ENCODE measurements at regions not wholly inside any gene's neighbourhood (a gene's known extent, or its start where the extent isn't known, plus 50 kb on each side); places are given as distances from the start of the nearest gene placed in this dataset.

GRCh38 chr20:9930142-9930541 is 91.3 kb upstream of the PAK5 start:
- TF ChIP-seq NFIC (IDR thresholded peaks at IDR 0.05) = no peak

DNA sequence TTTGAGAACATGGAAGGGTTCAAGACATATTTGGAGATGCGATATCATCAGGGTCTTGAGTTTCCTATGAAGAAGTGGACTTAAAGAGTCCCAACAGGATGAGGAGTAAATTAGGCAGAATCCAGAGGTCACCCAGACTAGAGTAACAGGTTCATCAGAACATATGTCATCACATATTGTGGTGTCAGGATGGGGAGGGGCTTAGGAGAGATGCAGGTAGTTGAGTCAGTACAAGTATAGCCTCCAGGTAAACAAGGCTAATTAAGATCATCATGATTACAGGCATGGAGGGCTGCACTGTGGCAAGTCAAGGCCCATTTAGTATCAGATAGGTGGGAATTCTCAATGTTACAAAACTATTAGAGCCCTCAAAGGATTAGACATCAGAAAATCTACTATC is 90.1 kb upstream of the PAK5 start:
- TF ChIP-seq TCF12 (IDR thresholded peaks at IDR 0.05; ENCODE audit: low read depth) (no peak), REST (IDR thresholded peaks at IDR 0.05; ENCODE audit: low read depth) (no peak), NFIC (IDR thresholded peaks at IDR 0.05) (no peak), EP300 (IDR thresholded peaks at IDR 0.05; ENCODE audit: borderline replicate concordance) (no peak), EGR1 (IDR thresholded peaks at IDR 0.05) (no peak), TAF1 (IDR thresholded peaks at IDR 0.05; ENCODE audit: low read depth) (no peak), CEBPB (IDR thresholded peaks at IDR 0.05) (no peak), ZBTB7A (IDR thresholded peaks at IDR 0.05; ENCODE audit: low read depth) (no peak), FOXM1 (IDR thresholded peaks at IDR 0.05; ENCODE audit: borderline replicate concordance, low read depth) (no peak), RAD21 (IDR thresholded peaks at IDR 0.05; ENCODE audit: low read depth) (no peak)
- TF ChIP-seq, protein P1, sequence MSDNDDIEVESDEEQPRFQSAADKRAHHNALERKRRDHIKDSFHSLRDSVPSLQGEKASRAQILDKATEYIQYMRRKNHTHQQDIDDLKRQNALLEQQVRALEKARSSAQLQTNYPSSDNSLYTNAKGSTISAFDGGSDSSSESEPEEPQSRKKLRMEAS (IDR thresholded peaks at IDR 0.05) = no peak
- TF ChIP-seq, protein P2, sequence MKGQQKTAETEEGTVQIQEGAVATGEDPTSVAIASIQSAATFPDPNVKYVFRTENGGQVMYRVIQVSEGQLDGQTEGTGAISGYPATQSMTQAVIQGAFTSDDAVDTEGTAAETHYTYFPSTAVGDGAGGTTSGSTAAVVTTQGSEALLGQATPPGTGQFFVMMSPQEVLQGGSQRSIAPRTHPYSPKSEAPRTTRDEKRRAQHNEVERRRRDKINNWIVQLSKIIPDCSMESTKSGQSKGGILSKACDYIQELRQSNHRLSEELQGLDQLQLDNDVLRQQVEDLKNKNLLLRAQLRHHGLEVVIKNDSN (IDR thresholded peaks at IDR 0.05) = no peak

GRCh38 chr20:9928281-9928737 is 89.4 kb upstream of the PAK5 start:
- TF ChIP-seq RAD21 (IDR thresholded peaks at IDR 0.05; ENCODE audit: low read depth) (no peak), ZBTB7A (IDR thresholded peaks at IDR 0.05; ENCODE audit: low read depth) (no peak), EP300 (IDR thresholded peaks at IDR 0.05; ENCODE audit: borderline replicate concordance) (no peak), EGR1 (IDR thresholded peaks at IDR 0.05) (no peak), CEBPB (IDR thresholded peaks at IDR 0.05) (no peak), CREB1 (IDR thresholded peaks at IDR 0.05; ENCODE audit: low read depth) (no peak)

GRCh38 chr20:9927224-9927623 is 88.3 kb upstream of the PAK5 start:
- TF ChIP-seq EGR1 (IDR thresholded peaks at IDR 0.05) (no peak), RAD21 (IDR thresholded peaks at IDR 0.05; ENCODE audit: low read depth) (no peak), CREB1 (IDR thresholded peaks at IDR 0.05; ENCODE audit: low read depth) (no peak), REST (IDR thresholded peaks at IDR 0.05; ENCODE audit: low read depth) (no peak), YY1 (IDR thresholded peaks at IDR 0.05; ENCODE audit: low read depth) (no peak), TAF1 (IDR thresholded peaks at IDR 0.05; ENCODE audit: low read depth) (no peak), CEBPB (IDR thresholded peaks at IDR 0.05) (no peak), EP300 (IDR thresholded peaks at IDR 0.05; ENCODE audit: borderline replicate concordance) (no peak), NFIC (IDR thresholded peaks at IDR 0.05) (no peak), FOXM1 (IDR thresholded peaks at IDR 0.05; ENCODE audit: borderline replicate concordance, low read depth) (no peak), ZBTB7A (IDR thresholded peaks at IDR 0.05; ENCODE audit: low read depth) (no peak), TEAD4 (IDR thresholded peaks at IDR 0.05) (no peak), TCF12 (IDR thresholded peaks at IDR 0.05; ENCODE audit: low read depth) (no peak)
- TF ChIP-seq, protein P1 (IDR thresholded peaks at IDR 0.05) = no peak
- TF ChIP-seq, protein P2 (IDR thresholded peaks at IDR 0.05) = no peak

- TF ChIP-seq EGR1 (IDR thresholded peaks at IDR 0.05) (no peak), TCF12 (IDR thresholded peaks at IDR 0.05; ENCODE audit: low read depth) (no peak), RAD21 (IDR thresholded peaks at IDR 0.05; ENCODE audit: low read depth) (no peak), FOXM1 (IDR thresholded peaks at IDR 0.05; ENCODE audit: borderline replicate concordance, low read depth) (no peak), NFIC (IDR thresholded peaks at IDR 0.05) (no peak), TEAD4 (IDR thresholded peaks at IDR 0.05) (no peak), CREB1 (IDR thresholded peaks at IDR 0.05; ENCODE audit: low read depth) (no peak), REST (IDR thresholded peaks at IDR 0.05; ENCODE audit: low read depth) (no peak)
Measured at GRCh38 chr20:9926476-9926875, 87.6 kb upstream of the PAK5 start.

All from Ishikawa (cell line).